Right atrium auricular region (tissue), 2 donors: ENCODE measurements at regions not wholly inside any gene's neighbourhood (a gene's known extent, or its start where the extent isn't known, plus 50 kb on each side); places are given as distances from the start of the nearest gene placed in this dataset.
"Not testable (repeated sequence)": the region's sequence is repeated elsewhere in the genome, so short reads cannot be mapped to it uniquely, and the experiment has no call there.

Experiments used
- DNase-seq: peaks from one replicate; pipeline ENCODE4 v3.0.0-alpha.2; 2019; ENCODE audit warnings: low spot score
- H3K27ac ChIP-seq, 2 donors: fragments of 200-600 bp; sonication (generic); 1 replicate in 1 of 2; 2 replicates in 1 of 2; pipeline ENCODE4 v1.5.1; 2016 to 2019
- H3K27me3 ChIP-seq, 2 donors: fragments of 200-600 bp; sonication (generic); one replicate each; pipeline versions ENCODE4 v1.5.1 to v1.6.0; 2017 to 2019
- H3K36me3 ChIP-seq: fragments of 200-600 bp; sonication (generic); one replicate; pipeline ENCODE4 v1.5.1; 2016
- H3K4me1 ChIP-seq, 2 donors: fragments of 200-600 bp; sonication (generic); one replicate each; pipeline versions ENCODE4 v1.5.1 to v1.6.0; 2017 to 2019
- H3K4me3 ChIP-seq, 2 donors: fragments of 200-600 bp; sonication (generic); 1 replicate in 1 of 2; 2 replicates in 1 of 2; pipeline ENCODE4 v1.5.1; 2017 to 2019; ENCODE audit warnings: mild to moderate bottlenecking in 1 of 2, moderate library complexity in 1 of 2
- H3K9me3 ChIP-seq, 2 donors: fragments of 200-600 bp; sonication (generic); one replicate each; pipeline ENCODE4 v1.5.1; 2019
- TF ChIP-seq, protein P1 (sequence below), 2 donors: fragments of 200-600 bp; sonication (generic); IDR thresholded peaks; one replicate each; pipeline ENCODE4 v1.5.1; 2019; ENCODE audit warnings: antibody characterized with exemption in 2 of 2

DNA sequence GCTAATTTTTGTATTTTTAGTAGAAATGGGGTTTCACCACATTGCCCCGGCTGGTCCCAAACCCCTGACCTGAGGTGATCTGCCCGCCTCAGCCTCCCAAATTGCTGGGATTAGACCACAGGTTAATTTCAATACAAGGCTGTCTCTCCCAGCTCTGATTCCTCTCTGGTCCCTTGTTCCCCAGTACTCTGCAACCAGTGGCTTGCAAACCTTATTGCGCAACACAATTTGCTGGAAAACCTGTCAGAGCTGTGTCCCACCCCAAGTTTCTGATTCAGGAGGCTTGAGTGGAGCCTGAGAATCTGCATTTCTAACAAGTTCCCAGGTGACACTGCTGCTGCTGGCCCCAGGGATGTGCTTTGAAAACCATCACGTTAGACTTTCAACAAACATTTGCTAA, 96.2 kb upstream of the SRSF6 start:
- DNase-seq = no peak
- H3K4me1 ChIP-seq = no peaks in the 10 kb centered on the region
- H3K4me3 ChIP-seq = no peak overlapping the region
- H3K27me3 ChIP-seq = no peaks in the 10 kb centered on the region
- H3K36me3 ChIP-seq = no peaks in the 10 kb centered on the region
- H3K9me3 ChIP-seq = no peaks in the 10 kb centered on the region
- TF ChIP-seq, protein P1, sequence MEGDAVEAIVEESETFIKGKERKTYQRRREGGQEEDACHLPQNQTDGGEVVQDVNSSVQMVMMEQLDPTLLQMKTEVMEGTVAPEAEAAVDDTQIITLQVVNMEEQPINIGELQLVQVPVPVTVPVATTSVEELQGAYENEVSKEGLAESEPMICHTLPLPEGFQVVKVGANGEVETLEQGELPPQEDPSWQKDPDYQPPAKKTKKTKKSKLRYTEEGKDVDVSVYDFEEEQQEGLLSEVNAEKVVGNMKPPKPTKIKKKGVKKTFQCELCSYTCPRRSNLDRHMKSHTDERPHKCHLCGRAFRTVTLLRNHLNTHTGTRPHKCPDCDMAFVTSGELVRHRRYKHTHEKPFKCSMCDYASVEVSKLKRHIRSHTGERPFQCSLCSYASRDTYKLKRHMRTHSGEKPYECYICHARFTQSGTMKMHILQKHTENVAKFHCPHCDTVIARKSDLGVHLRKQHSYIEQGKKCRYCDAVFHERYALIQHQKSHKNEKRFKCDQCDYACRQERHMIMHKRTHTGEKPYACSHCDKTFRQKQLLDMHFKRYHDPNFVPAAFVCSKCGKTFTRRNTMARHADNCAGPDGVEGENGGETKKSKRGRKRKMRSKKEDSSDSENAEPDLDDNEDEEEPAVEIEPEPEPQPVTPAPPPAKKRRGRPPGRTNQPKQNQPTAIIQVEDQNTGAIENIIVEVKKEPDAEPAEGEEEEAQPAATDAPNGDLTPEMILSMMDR (IDR thresholded peaks at IDR 0.05) = no peak
- no peak overlapping the region for H3K27ac ChIP-seq

DNA sequence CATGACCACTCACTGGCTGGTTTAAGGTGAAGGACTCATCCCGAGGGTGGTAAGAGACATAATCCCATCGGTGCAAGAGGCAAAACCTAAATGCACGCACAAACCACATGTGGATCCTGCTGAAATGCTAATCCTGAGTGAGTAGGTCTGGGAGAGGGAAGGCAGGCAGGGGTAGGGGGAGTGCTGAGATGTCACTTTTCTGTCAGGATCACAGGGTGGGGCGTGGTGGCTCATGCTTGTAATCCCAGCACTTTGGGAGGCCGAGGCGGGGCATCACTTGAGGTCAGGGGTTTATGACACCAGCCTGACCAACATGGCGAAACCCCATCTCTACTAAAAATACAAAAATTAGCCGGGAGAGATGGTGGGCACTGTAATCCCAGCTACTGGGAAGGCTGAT, 97.7 kb upstream of the SRSF6 start:
- Histone ChIP-seq H3K4me1 (no peaks in the 10 kb centered on the region), H3K27ac (no peak overlapping the region), H3K9me3 (no peaks in the 10 kb centered on the region), H3K36me3 (no peaks in the 10 kb centered on the region), H3K4me3 (no peak overlapping the region), H3K27me3 (no peaks in the 10 kb centered on the region)
- TF ChIP-seq, protein P1 (IDR thresholded peaks at IDR 0.05) = no peak
- no peak for DNase-seq

DNA sequence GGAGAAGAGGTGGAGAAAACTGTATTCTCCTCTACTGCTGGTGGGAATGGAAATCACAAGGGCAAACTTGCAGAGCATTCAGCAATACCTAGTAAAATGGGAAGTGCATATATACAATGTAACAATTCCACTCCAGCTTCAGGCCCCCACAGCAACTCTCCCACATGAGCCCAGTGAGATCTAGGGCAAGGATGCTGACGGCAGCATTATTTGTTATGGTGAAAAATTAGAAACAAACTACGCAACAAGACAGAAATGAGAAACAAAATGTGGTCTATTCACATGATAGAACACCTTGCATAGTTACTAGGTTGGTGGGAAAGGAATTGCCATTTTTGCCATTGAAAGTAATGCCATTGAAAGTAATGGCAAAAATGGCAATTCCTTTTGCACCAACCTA, 98.9 kb upstream of the SRSF6 start:
- TF ChIP-seq, protein P1 (IDR thresholded peaks at IDR 0.05) = no peak
- Histone ChIP-seq H3K27ac (no peak overlapping the region), H3K4me1 (no peaks in the 10 kb centered on the region), H3K4me3 (no peak overlapping the region), H3K27me3 (no peaks in the 10 kb centered on the region), H3K36me3 (no peaks in the 10 kb centered on the region), H3K9me3 (no peaks in the 10 kb centered on the region)
- DNase-seq = no peak

DNA sequence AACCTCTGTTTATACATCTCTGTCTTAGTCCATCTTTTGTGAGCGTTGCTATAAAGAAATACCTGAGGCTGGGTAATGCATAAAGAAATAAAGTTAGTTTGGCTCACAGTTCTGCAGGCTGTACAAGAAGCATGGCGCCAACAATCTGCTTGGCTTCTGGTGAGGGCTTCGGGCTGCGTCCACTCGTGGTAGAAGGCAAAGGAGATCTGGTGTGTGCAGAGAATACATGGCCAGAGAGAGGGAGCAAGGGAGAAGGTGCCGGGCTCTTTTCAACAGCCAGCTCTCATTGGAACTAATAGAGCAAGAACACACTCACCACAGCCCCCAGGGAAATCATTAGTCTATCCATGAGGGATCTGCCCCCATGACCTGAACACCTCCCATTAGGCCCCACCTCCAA, 100.3 kb upstream of the SRSF6 start:
- Histone ChIP-seq H3K9me3 (no peaks in the 10 kb centered on the region), H3K27ac (no peak overlapping the region), H3K4me3 (no peak overlapping the region), H3K4me1 (no peaks in the 10 kb centered on the region), H3K27me3 (no peaks in the 10 kb centered on the region), H3K36me3 (no peaks in the 10 kb centered on the region)
- TF ChIP-seq, protein P1 (IDR thresholded peaks at IDR 0.05) = no peak
- DNase-seq = no peak

DNA sequence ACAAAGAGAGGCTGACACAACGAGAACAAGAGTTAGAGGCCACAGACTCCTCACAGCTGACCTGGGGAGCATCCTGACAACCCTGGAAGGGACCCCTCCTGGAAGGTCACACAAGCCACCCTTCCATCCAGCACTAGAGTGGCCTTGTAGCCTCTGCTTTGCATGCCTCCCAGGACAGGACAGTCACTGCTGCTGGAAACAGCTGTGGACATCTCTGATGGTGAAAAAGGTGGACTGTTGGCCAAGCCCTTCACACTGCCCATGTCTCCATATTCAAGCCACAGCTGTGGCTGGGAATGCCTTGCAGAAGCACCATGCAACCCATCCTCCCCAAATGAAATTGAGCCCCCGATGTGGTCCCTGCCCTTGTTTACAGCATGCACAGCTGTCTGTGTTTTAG, 102.1 kb upstream of the SRSF6 start:
- Histone ChIP-seq H3K4me1 (no peaks in the 10 kb centered on the region), H3K27me3 (no peaks in the 10 kb centered on the region), H3K9me3 (no peaks in the 10 kb centered on the region), H3K36me3 (no peaks in the 10 kb centered on the region), H3K27ac (no peak overlapping the region), H3K4me3 (no peak overlapping the region)
- no peak for DNase-seq
- TF ChIP-seq, protein P1 (IDR thresholded peaks at IDR 0.05) = no peak

DNA sequence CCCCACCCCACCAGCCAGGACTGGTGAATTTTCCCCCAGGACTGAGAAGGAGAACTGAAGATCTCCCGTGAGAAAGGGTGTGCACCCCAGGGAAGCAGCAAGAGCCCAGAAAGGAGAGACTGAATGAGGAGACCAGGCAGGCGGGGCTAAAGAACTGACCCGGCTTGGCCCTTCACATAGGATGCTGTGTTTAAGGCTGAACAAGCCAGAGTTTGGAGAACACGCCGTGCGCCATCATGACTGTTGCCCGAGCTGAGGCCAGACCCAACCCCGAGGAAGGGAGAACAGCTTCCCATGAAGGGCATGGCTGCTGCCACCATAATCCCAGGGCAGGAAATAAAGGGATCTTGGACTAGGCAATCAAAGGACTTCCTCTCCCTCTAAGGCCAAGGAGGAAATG, 104.7 kb upstream of the SRSF6 start:
- Histone ChIP-seq H3K4me1 (no peaks in the 10 kb centered on the region), H3K36me3 (no peaks in the 10 kb centered on the region), H3K9me3 (no peaks in the 10 kb centered on the region), H3K4me3 (no peak overlapping the region), H3K27me3 (no peaks in the 10 kb centered on the region), H3K27ac (no peak overlapping the region)
- TF ChIP-seq, protein P1 (IDR thresholded peaks at IDR 0.05) = no peak
- DNase-seq = no peak

DNA sequence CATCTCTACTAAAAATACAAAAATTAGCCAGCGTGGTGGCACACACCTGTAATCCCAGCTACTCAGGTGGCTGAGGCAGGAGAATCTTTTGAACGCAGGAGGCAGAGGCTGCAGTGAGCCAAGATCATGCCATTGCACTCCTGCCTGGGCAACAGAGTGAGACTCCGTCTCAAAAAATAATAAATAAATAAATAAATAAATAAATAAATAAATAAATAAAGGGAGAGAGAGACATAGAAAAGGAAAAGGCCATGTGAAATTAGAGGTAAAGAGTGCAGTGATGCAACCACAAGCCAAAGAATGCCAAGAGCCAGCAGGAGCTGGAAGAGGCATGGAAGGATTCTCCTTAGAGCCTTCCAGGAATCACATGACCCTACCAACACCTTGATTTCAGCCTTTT, 107.0 kb upstream of the SRSF6 start:
- not testable (repeated sequence) for H3K36me3 ChIP-seq, H3K4me1 ChIP-seq, H3K27ac ChIP-seq, H3K4me3 ChIP-seq, H3K27me3 ChIP-seq, H3K9me3 ChIP-seq, DNase-seq
